Activated CD4-positive, alpha-beta T cell treated with anti-CD3 and anti-CD28 coated beads, Interleukin-2, amount 50 U/mL, for 4 hours (primary cell): ENCODE measurements at regions not wholly inside any gene's neighbourhood (a gene's known extent, or its start where the extent isn't known, plus 50 kb on each side); places are given as distances from the start of the nearest gene placed in this dataset.
"Not testable (repeated sequence)": the region's sequence is repeated elsewhere in the genome, so short reads cannot be mapped to it uniquely, and the experiment has no call there.

Experiments used
- DNase-seq, 2 experiments: peaks; one replicate each; pipeline ENCODE4 v3.0.0-alpha.2; 2020

DNA sequence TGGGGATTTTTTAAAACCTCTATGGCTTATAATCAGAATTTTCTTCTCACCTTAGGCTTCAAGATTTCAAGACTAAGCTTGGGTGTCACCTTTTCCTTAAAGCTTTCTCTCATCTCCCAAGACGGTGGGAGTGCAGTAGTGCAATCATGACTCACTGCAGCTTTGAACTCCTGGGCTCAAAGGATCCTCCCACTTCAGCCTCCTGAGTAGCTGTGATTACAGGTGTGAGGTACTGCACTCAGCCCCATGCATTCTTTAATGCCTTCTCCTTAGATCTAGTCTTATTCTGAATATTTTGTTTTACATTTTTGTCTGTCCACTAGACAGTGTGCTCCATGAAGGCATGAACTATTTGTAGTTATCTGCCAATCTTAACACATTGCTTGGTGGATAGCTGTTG, 55.7 kb upstream of the FAT3 start:
- DNase-seq, result no peak

DNA sequence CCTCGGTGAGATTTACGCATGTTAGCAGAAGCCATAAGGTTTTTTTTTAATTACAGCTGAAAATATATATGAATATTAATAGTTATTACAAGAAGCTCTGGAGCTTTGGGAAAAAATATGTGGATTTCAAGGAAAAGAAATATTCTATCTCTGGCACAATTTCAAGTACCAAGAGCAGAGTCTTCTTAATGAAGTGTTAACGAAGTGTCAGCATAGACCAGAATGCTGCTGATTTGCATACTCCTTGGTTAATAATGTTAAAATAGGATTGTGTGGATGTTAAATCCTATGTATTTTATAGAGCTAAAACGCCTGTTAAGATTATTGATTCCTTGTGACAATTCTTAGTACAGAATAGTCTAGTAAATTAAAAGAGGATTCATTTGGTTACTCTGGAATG, 57.0 kb upstream of the FAT3 start:
- no peak for DNase-seq

DNA sequence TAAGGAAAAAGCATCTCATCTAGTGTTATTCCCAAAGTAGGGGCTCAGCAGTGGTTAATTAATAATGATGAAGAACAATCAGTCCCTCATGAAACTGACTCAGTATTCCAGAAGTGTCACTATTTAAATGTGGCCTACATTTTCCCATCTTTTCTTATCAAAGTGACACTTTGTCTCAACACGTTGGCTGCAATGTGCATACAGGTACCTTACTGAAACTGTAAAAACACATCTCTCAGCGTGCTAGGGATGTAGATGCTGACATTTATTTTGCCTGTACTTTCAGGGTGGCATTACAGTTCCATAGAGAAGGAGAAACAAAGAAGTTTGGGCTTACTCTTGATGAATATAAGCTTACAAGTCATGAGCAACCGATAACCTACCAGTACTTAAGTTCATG, 58.3 kb upstream of the FAT3 start:
- no peak for DNase-seq

DNA sequence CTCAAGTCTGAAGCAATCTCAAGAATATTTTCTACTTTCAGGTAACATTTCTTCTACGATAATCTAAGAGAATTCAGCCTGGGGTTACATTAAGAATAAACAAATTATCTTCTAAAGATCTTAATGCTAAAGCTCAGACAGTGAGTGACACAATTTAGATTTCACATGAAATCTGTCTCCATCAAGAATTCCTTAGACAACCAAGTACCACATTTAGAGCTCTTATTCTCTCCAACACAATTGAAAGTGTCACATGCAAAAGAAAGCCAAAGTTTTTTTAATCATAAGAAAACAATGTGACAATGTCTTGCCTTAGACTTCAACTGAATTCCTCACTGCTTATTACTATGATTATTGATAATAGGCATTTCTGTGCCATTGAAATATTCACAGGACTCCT, 60.7 kb upstream of the FAT3 start:
- no peak for DNase-seq

DNA sequence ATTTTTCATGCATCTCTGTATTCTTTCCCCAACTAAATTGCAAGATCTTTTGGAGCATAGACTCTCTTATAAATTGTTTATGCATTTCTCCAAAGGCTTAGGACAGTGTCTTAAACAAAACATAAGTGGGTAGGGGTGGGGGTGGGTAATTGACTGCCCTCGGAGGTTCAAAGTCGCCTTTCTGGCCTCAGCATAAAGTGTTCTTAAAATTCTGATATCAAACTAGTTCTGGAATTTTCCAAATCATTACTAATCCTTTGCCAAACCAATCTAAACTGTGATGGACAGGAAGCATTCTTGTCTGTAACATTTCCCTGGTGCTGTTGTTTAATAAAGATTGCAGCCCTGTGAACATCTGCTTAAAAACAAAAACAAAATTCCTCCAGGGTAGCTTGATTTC, 61.8 kb upstream of the FAT3 start:
- no peak for DNase-seq

DNA sequence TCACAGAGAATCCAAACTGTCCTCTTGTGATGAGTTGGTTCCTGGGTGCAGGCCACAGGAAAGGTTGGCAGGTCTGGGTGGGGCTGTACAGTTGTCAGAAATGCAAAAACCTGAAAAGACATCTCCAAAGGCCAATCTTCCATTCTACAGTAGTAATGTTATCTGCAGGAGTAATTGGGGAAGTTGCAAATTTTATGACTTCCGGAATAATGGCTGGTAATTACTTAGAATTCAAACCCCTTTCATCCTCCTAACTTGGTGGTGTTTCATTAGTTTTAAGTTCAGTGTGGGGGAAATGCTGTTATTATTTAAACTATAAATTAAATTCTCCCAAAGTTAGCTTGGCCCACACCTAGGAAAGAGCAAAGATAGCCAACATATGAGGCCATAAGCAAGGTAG, 64.7 kb upstream of the FAT3 start:
- no peak for DNase-seq

DNA sequence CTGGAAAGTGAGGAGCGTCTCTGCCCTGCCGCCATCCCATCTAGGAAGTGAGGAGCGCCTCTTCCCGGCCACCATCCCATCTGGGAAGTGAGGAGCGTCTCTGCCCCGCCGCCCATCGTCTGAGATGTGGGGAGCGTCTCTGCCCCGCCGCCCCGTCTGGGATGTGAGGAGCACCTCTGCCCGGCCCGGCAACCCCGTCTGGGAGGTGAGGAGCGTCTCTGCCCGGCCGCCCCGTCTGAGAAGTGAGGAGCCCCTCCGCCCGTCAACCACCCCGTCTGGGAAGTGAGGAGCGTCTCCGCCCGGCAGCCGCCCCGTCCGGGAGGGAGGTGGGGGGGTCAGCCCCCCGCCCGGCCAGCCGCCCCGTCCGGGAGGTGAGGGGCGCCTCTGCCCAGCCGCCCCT, 67.2 kb upstream of the FAT3 start:
- not testable (repeated sequence) for DNase-seq

DNA sequence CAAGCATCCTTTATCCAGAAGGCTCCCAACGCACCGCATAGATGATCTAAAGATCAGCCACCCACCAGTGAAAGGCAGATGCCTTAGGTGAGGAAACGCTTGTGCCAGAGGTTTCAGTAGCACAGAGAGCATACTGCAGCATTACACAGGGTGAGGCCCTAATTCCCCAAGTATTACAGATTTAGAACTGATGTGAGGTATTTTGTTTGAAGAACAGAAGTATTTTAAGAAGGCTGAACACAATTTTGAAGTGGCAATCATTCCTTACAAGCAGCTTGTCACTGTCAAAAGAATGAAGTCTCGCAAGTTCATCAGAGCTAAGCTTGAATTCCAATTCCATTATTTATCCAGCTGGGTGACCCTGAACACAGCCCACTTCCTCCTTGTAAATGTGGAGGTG, 70.0 kb upstream of the FAT3 start:
- DNase-seq, result no peak

DNA sequence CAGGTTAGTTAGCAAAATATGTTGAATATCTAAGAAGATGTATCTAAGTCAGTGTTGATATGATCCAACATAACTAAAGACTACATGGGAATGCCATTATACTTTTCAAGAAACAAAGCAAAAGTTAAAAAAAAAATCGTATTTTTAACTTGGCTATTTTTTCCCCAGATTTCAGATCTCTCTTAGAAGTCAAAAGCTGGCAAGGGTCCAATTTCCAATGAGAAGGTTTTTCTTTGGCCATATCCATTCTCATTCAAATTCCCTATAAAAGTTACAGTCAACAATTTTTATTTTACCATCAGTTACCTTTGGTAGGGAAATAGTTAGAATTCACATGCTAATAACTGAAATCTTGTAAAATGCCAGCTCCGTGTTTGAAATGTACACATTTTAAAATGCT, 70.5 kb upstream of the FAT3 start:
- DNase-seq, result no peak

DNA sequence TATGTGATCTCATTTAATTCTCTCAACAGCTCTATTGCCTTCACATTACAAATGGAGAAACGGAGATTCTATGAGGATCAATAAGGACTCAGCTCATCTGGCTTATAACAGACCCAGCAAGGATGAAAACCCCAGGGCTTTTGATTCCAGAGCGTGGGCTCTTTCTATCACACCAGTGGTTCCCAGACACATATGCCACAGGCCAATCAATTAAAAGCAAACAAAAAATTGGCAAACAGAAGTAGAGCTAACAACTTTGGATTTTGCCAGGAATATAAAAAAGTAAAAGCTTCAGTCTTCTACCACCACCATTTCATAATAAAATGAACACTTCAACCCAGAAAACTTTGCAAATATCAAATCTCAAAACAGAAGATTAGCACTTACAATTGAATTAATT, 71.1 kb upstream of the FAT3 start:
- no peak for DNase-seq

DNA sequence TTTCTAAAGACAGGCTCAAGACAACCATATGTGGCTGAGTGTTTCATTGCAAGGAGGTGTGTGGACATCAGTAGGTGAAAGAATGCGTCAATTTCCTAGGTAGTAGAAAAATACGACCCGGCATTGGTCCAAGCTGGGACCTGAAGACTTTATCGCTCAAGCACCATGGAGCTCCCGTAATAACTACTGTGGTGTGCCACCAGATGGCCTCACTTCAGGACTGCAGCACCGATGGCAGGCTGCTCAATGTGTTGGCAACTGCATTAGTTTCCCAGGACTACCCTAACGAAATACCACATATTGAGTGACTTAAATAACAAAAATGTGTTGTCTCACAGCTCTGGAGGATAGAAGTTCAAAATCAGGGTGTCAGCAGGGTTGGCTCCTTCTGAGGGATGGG, 72.4 kb upstream of the FAT3 start:
- no peak for DNase-seq

DNA sequence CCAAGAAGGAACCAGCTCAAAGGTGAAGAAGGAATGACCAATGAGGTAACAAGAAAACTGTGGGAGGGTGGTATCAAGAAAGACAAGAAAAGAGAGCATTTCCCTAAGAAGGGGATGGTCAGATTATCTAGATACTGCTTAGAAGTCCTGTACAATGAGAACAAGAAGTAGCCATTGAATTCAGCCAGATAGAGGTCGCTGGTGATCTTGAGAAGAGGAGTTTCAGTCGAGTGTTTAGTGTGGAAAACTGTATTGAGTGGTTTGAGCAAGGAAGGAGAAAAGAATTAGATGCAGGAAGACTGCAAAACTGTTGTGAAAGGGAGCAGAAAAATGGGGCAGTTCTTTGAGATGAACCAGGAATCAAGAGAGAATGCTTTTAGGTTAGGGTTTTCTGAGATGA, 74.6 kb upstream of the FAT3 start:
- no peak for DNase-seq

DNA sequence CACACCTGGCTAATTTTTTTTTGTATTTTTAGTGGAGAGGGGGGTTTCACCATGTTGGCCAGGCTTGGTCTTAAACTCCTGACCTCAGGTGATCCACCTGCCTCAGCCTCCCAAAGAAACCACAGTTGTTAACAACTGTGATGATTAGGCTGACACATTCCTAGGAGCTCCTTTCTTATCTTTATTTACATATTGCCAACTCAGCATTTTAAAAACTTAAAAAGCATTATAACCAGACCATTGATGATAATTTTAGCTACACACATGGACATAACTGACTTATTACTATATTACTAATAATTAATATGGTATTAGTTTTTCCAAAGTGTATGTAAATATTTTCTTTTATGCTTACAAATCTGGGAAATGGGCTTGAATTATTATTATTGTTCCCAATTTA, 82.9 kb upstream of the FAT3 start:
- DNase-seq, result no peak

DNA sequence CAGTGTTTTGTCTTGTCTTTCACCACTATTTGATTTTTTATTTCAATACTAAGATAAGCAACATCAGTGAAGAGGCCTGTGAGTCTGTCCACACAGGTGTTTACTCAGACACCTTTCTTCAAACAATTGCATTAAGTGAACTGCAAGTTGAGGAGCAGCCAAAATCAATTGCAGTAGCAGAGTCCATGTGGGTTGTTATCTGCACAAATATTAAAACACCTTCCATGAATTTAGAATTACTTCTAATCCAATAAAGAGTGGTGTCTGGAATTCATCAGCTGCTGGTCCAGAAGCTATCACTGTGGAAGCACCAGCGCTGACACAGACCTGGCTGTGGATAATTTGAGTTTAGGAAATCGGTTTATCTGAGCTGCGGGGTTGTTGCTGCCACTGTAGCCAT, 83.5 kb upstream of the FAT3 start:
- no peak for DNase-seq

DNA sequence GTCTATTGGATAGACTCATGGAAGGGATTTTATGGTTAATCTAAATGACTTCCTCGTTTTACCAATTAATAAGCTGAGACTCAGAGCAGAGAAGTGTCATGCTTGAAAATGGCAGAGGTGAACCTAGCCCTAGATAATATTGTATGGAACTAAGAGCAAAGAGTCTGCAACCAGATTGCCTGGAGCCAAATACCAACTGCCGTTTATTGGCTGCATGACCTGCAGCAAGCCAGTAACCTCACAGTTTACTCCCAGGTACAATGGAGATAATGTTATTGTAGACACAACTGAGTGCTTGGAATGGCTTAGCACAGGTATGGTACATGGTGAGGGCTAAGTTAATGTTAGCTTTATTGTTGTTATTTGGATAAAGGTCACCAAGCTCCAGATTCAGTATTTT, 84.6 kb upstream of the FAT3 start:
- no peak for DNase-seq

DNA sequence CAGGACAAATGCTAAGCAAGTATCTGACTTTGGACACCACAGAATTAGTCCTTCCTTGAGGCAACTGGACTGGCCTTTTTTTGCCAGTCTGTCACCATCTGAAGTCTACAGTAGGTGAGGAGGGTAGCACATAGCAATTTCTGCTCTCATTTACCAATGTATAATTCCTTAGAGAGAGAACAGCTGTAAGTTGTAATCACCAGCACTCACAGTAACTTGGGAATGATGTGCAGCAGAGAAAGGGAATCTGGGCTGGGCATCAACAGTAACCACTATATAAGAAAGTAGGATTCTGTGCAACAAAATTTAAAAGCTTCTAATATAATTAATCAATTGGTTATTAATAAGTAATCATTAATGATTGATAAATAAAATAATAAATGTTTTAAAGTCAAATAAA, 86.3 kb upstream of the FAT3 start:
- DNase-seq, result no peak

DNA sequence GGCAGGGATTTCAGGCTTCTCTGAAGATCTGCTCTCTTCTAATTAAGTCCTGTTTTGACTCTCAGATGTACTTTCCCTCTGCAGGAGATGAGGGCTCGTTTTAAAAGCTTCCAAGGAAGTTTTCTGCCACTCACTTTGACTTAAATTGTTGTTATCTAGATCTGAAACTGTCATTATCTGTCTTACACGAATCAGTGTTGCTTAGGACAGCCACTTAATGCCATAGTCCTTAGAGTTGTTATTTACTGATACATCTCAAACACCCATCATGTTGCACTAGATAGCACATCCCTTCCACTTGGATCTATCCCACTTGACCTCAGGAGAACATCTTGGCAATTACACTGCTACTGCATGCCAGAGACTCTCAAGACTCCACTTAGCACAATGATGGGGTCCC, 86.9 kb upstream of the FAT3 start:
- no peak for DNase-seq

DNA sequence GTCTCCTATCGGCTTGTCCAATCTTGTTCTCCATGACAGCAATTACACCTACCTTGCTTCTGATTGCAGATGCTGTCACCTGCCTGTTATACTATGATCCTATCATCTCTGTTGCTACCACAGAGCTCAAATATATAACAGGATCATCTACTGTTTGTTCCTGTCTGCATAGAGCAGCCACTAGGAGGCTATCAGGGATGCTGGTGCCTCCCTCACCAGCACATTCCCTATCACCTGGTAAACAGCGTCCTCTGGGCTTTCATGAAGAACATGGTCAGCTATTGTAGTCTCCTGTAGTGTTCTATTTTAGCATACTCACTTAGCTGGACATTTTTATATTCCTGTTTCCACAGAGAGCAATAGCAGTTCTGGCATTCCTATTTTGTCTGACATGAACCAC, 87.8 kb upstream of the FAT3 start:
- DNase-seq, result no peak

DNA sequence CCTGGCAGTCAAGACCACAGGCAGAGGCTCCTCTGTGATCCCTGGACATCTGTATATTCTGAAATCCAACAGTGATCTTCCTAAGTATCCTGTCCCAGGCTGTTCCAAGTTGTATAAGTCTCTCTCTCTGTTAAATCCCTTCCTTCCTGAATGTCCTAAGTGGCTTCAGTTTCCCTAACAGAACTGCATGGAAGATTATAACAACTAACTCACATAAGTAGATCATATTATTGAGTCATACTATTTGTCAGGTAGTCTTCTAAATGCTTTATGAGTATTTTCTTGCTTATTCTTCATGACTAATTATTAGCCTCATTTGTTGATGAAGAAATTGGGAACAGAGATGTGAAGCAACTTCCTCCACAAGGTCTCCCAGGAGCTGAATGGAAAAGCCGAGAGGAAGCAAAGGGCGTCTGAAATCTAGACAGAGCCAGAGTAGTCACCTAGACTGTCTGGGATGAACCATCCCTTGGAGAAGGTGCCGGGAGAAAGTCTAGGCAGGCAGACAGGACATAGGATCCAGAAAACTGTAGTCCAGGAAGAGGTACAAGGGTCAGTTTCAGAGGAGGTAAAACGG, 93.2 kb upstream of the FAT3 start:
- DNase-seq, result no peak

DNA sequence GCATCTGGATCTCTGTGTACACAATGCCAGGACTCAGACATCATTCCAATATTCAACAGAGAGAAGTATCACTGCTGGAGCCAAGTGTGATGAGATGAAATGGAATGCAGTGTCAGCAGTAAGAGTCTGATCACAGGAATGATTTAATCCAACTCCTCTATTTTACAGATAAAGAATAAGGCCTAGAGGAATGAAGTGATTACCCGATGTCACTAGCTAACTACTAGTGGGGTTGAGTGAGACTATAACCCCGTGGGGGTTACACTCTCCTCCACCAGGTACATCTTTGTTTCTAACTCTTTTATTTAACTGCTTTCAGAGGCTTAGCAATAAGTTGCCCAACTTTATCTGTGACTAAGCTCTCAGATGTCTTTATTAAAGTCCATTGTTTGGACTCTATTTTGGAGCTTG, 94.2 kb upstream of the FAT3 start:
- DNase-seq, result no peak

DNA sequence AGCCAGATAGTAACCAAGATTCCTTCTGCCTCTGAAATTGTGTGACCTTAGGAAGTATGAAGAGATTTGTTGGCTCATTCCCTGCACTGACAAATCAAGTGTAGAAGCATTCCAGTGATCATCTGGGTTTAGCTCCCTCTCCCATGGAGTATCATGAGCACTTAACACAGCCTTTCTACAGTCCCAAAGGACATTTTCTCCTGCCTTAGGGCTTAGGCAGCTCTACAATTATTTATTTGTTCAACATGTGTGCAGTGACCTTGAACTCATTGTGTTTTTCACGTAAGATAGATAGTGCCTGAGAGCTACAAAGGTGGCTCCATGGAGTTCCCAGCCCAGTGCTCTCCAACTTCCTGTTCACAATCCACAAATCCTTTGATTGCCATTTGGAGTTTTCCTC, 94.8 kb upstream of the FAT3 start:
- no peak for DNase-seq

DNA sequence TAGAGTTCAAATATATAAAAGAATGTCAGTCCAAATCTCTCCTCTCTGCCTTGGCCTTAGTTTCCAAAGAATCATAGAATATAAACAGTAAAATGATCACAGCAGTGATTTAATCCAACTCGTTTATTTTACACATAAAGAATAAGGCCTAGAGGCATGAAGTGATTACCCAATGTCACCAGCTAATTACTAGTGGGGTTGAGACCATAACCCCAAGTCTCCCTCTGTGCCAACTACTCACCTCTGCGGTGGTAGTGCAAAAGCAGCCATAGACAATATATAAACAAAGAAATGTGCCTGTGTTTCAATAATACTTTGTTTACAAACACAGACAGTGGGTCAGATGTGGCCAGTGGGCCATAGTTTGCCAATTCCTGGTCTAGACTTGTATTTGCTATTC, 96.6 kb upstream of the FAT3 start:
- no peak for DNase-seq

DNA sequence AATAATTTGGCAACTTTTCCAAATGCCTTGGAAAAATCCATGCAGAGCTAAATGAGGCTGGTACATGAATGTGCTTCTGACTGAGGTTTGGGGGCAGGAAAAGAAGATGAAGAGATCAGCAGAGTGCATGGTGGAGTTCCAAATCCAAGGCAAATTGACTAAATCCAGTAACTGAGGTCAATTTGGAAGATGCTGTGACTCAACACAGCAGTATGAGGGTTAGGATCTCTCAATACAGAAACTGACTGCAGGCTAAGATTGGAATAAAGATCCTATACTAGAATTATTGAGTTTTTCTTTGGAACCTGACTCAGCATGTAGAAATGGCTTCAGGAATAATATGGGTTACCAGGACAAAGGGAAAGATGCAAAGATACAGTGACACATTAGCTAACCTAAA, 99.3 kb upstream of the FAT3 start:
- DNase-seq, result no peak

DNA sequence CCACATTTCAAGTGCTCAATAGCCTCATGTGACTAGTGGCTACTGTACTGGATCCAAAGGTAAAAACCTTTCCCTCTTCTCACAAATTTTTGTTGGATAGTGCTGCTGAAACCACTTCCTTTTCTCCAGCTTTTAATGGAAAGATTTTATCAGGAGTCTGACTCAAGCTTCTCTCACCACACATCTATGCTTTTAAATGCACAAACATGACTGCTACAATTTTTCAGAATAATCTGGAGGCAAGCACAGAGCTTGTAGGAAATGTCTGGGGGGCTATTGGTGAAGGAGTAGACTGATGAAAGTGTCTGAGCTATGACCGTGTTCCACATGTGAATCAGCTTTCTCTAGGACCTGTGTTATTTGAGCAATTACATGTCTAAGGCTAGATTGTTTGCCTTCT, 101.1 kb upstream of the FAT3 start:
- DNase-seq, result no peak

DNA sequence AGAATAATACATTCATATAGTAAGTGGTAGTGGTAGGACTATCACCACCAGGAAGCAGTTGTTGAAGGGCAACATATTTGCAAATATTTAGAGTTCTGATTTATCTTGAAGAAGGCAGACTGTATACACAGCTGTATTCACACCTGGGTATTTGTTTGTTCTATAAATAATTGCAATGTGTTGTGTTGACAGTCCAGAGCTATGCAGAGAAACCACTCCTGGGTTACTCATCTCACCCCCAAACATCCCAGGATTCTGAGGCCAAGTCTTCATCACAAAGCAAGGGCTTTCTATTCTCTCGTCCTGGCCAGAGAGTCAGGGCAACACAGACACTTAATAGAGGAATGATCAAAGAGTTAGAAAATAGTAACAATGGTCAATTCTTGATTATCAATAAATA, 102.1 kb upstream of the FAT3 start:
- DNase-seq, result no peak

DNA sequence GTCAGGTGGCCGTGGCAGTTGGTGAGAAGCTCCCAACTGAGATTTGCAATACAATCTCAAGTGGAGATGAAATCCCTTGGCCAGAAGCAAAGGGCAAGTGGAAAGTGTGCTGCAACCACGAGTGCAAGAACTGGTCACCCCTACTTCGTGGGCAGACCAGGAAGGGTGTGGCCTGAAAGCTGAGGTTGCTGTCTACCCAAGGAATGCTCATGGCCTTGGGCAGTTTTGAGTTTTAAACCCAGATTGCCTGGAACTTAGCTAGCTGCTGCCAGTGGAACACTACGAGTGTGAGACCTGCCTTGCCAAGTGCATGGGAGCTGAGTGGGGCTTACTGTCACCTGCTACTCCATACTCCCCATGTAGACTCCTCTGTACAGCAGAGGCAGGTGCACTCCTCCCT, 113.3 kb upstream of the FAT3 start:
- no peak for DNase-seq
